Right cardiac atrium (tissue), 5 donors: ENCODE measurements at regions not wholly inside any gene's neighbourhood (a gene's known extent, or its start where the extent isn't known, plus 50 kb on each side); places are given as distances from the start of the nearest gene placed in this dataset.
A peak's percentile ranks its signal among the peaks of the same experiment; 100 is the strongest.

Experiments
- ATAC-seq, 2 donors: fragments of 200-7000 bp; cut with Tn5 transposase; one replicate each; pipeline versions ENCODE4 v1.8.0 to v1.9.1; 2020; ENCODE audit warnings: moderate library complexity in 2 of 2, mild to moderate bottlenecking in 1 of 2
- DNase-seq, 3 donors: peaks; one replicate each; pipeline ENCODE4 v3.0.0-alpha.2; 2020
- H3K27ac ChIP-seq: one replicate; pipeline ENCODE4 v1.5.1; 2013; ENCODE audit warnings: mild to moderate bottlenecking, low read length, control low read depth, moderate library complexity
- H3K27me3 ChIP-seq: one replicate; pipeline ENCODE4 v1.6.1; 2013; ENCODE audit not compliant: control insufficient read depth, insufficient read depth
- H3K4me1 ChIP-seq: one replicate; pipeline ENCODE4 v1.6.1; 2013; ENCODE audit warnings: low read length; ENCODE audit not compliant: control insufficient read depth, insufficient read depth
- H3K4me3 ChIP-seq: one replicate; pipeline ENCODE4 v1.5.1; 2013; ENCODE audit warnings: low read length, control low read depth
- H3K9me3 ChIP-seq: one replicate; pipeline ENCODE4 v1.6.1; 2013; ENCODE audit warnings: low read length; ENCODE audit not compliant: control insufficient read depth
- WGBS: extraction: QIAGEN DNeasy Blood & Tissue Kit; methylation state at CpG from one replicate; pipeline ENCODE4 v1.1.7; 2013; 5-methylcytosine and 5-hydroxymethylcytosine counted together
- intact Hi-C, 4 donors: fragments of 100-400 bp; cut with DNase I; formaldehyde crosslinking; loops; one replicate each; pipeline versions ENCODE4 v1.11.0 to v1.14.0; 2022 to 2023
- donor health status: healthy with polysubstance abuse.
- donor health status: DM: no; HTN: yes; CAD: no.
- donor health status: DM: no; HTN: no; CAD: no.
- donor health status: DM: no; HTN: yes; CAD: no; lungs with severe emphysema.
- donor health status: DM: yes; HTN: yes; CAD: no.

DNA sequence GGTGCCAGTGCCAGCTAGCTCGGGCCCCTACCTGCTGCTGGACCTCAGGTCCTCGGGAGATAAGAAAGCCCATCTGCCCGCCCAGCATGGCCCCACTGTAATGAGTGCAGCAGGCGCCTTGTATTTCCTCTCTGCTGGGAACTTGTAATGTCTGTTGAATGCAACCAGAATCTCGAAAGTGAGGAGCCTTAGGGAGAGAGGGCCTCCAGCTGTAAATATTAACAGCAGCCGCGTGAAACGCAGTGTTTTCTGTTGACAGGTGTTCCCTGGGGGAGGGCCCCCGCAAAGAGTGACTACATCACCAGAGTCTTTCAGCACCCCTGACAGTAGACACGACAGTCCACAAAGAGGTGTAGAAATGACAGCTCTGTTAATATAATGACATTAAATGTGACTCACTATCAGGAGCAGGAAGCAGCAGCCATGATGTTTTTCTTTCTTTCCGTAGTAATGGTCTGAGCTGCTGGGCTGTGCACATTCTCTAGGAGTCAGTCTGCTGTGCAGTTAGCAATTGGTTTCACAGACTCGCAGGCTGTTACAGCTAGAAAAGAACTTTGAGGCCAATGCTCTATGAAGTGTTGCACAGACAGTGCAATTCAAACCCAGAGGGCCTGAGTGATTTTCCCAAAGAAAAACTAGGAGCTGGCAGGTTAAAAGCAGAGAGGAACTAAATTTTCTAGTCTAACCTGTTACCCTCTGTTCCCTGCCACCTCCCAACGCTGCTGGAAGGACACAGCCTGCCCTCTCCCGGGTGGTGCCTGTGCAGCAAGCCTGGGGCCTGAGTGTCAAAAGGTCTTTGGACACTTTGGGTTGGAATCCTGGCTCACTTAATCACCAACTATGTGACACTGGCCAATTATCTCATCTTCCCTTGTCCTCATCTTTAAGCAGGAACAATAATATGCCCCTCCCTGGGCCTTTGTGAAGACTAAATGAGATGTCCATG, 58.6 kb upstream of the WASF3 start:
- WGBS: 39% methylated on average over 14 of the region's 14 CpGs
- Histone ChIP-seq H3K4me1 (no peaks in the 10 kb centered on the region), H3K27me3 (no peaks in the 10 kb centered on the region), H3K9me3 (no peaks in the 10 kb centered on the region), H3K4me3 (no peak overlapping the region), H3K27ac (no peak overlapping the region)
- no peak for ATAC-seq
- intact Hi-C loops: loop anchor here in 3 of 4 donors (5.0 to 10.0 kb wide), 2 partner anchors 196 to 317 kb away; no protein-coding TSS in a partner anchor
- DNase-seq: no peak

DNA sequence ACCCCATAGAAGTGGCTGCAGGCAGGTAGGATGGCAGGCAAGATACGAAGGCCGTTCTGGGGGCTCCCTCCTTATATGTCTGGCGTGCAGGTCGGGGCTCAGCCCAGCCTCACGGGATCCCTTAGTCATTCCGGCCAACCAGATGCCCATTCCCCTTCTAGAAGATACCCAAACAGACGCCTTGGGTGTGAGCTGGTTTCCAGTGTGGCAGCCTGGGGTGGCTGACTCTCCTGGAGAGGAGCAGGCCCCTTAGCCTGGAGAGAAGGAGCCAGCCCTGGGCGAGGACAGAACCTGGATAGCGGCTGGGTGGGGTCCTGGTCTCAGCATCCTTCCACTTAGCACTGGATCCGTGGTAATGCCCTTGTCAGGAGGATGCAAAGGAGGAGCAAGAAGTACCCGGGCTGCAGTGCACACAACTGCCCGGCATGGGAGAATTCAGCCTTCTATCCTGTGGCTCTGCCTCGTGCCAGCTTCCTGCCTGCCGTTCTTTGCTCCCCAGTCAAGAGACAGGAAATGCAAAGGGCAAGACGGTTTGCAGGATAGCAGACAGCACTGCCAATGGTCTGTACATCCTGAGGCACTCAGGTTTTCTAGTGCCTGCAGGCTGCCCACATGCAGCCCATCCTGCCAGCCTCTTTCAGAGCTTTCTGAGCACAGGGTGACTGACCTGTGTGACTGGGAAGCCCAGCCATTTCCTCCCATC, 56.7 kb upstream of the WASF3 start:
- no peaks in the 10 kb centered on the region for H3K4me1 ChIP-seq
- intact Hi-C loops: no loop called here
- no peaks in the 10 kb centered on the region for H3K27me3 ChIP-seq
- no peak overlapping the region for H3K4me3 ChIP-seq
- no peak overlapping the region for H3K27ac ChIP-seq
- ATAC-seq (no peak), DNase-seq (no peak)
- WGBS: 74% methylated on average over 15 of the region's 15 CpGs
- H3K9me3 ChIP-seq: no peaks in the 10 kb centered on the region

DNA sequence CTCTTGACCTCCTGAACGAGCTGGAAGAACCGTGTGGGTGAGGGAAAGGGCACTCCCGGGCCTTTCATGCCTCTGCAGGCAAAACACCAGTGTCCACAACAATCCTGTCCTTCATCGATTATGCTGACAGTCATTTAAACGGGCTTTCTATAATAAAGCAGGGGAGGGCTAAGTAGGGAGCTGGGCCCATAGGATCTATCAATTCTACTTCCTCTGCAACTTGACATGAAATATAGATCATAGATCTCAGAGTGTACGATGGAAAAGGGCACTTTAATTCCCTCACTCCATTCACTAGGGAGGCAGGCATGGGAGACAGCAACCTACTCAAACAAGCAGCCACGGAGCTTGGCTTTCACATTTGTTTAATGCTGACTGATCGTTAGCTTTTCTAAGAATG, 55.8 kb upstream of the WASF3 start:
- no peak for ATAC-seq
- Histone ChIP-seq H3K27me3 (no peaks in the 10 kb centered on the region), H3K4me3 (no peak overlapping the region), H3K9me3 (no peaks in the 10 kb centered on the region), H3K4me1 (no peaks in the 10 kb centered on the region), H3K27ac (no peak overlapping the region)
- no peak for DNase-seq
- intact Hi-C loops: no loop called here
- 60% methylated on average over 8 of the region's 8 CpGs for WGBS

DNA sequence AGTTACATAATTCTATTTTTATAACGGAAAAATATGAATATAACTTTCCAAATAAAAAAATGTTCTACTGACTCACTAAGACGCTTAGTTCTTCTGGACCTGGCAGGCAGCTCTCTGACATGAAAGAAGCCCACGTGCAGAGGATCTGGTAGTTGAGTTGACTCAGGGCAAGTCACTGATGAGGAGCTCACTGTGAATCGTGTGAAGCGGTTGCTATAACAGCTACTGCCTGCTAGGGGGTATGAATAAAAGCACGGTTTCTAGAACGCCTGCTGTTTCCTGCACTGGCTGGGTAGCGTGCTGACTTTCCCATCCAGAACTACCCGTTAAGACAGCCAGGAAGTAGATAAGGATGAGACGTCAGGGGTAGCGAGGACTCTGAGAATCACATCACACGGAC, 54.7 kb upstream of the WASF3 start:
- Histone ChIP-seq H3K4me1 (no peaks in the 10 kb centered on the region), H3K27me3 (no peaks in the 10 kb centered on the region), H3K4me3 (no peak overlapping the region), H3K9me3 (no peaks in the 10 kb centered on the region), H3K27ac (no peak overlapping the region)
- WGBS: 10% methylated on average over 12 of the region's 12 CpGs
- DNase-seq: peak in 1 of 3 donors; percentile 26
- ATAC-seq: peak; percentile 64 to 89
- intact Hi-C loops: no loop called here

DNA sequence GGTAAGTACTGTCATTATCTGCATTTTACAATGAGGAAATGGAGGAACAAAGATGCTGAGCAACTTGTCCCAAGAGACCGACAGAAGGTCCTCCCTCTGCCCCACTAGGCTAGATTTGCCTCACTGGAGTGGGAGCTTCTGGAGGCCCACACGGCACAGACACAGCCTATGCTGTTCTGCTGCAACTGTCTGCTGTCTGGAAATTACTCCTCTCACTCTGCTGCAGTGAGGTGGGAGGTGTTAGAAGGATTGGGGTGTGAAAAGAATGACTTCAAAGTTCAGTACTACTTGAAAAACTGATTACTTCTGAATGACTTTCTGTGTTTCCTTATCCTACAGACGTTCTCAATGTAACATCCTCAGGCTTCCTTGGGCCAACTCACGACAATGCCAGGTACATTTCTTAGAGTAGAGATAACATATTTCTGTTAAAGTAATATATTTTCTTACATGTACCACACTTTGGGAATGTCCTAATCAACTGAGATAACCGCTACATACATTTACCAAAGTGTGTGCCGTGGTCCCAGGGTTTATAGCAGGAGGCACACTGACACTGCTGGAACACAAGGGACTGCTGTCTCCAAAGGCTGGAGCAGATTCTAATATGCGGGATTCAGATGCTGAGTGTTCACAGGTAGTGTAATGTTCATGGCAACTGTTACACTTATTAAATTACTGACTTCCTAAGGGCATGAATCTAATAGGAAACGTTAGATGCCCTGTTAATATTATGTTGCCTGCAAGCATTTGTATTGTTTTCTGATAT, 53.5 kb upstream of the WASF3 start:
- WGBS: 56% methylated on average over 8 of the region's 8 CpGs
- intact Hi-C loops: no loop called here
- no peak overlapping the region for H3K4me3 ChIP-seq
- no peak for ATAC-seq
- no peaks in the 10 kb centered on the region for H3K9me3 ChIP-seq
- H3K27me3 ChIP-seq: no peaks in the 10 kb centered on the region
- H3K4me1 ChIP-seq: no peaks in the 10 kb centered on the region
- no peak for DNase-seq
- H3K27ac ChIP-seq: no peak overlapping the region
